GM06990 (cell line): ENCODE measurements at regions not wholly inside any gene's neighbourhood (a gene's known extent, or its start where the extent isn't known, plus 50 kb on each side); places are given as distances from the start of the nearest gene placed in this dataset.

Experiments
- DNase-seq: peaks from one replicate; pipeline ENCODE4 v3.0.0-alpha.2; 2011; ENCODE audit not compliant: insufficient read length; ENCODE audit errors: extremely low read depth
- H3K27me3 ChIP-seq: replicated peaks from 2 replicates; pipeline ENCODE4 v1.6.0; 2011; ENCODE audit warnings: low read length; ENCODE audit not compliant: control insufficient read depth, insufficient read depth
- H3K36me3 ChIP-seq: 2 replicates; pipeline ENCODE4 v1.5.1; 2011; ENCODE audit warnings: low read length; ENCODE audit not compliant: control insufficient read depth, insufficient read depth
- H3K4me3 ChIP-seq: replicated peaks from 2 replicates; pipeline ENCODE4 v1.5.1; 2011; ENCODE audit warnings: low read depth, mild to moderate bottlenecking, control low read depth, low read length
- TF ChIP-seq, protein P1 (sequence below): IDR thresholded peaks from 2 replicates; pipeline ENCODE4 v1.5.1; 2011; ENCODE audit warnings: low read length, control low read depth, mild to moderate bottlenecking, inconsistent platforms; ENCODE audit not compliant: insufficient read depth, poor library complexity, severe bottlenecking

- H3K27me3 ChIP-seq = no peaks in the 10 kb centered on the region
- no peaks in the 10 kb centered on the region for H3K36me3 ChIP-seq
- TF ChIP-seq, protein P1, sequence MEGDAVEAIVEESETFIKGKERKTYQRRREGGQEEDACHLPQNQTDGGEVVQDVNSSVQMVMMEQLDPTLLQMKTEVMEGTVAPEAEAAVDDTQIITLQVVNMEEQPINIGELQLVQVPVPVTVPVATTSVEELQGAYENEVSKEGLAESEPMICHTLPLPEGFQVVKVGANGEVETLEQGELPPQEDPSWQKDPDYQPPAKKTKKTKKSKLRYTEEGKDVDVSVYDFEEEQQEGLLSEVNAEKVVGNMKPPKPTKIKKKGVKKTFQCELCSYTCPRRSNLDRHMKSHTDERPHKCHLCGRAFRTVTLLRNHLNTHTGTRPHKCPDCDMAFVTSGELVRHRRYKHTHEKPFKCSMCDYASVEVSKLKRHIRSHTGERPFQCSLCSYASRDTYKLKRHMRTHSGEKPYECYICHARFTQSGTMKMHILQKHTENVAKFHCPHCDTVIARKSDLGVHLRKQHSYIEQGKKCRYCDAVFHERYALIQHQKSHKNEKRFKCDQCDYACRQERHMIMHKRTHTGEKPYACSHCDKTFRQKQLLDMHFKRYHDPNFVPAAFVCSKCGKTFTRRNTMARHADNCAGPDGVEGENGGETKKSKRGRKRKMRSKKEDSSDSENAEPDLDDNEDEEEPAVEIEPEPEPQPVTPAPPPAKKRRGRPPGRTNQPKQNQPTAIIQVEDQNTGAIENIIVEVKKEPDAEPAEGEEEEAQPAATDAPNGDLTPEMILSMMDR = no peak
- no peak for DNase-seq
- H3K4me3 ChIP-seq = no peak overlapping the region
Observed at GRCh38 chr3:178291574-178292370, 244.5 kb upstream of the KCNMB2 start.

DNA sequence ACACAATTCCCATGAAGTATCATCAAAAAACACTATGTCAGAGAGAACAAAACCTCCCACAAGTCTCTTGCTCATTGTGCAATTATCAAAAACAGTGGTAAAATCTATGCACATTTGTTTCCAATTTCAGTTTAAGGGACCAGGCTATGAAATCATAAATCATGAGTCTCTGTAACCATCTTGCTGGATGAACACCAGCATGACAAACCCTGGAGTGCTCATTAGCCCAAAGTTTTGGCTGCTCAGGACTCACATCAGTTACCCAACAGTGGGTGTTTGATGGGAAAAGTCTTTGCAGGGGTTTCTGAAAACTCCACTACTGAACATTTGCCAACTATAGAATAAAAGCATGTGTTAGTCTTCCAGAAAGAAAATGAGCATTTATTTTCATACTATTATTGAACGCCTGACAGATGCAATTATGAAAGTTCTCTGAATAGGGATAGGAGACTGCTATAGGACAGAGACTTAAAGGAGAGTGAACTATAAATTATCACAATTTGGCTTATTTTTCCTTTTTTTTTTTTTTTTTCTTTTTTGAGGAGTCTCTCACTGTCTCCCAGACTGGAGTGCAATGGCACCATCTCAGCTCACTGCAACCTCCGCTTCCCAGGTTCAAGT is 240.8 kb upstream of the KCNMB2 start:
- H3K27me3 ChIP-seq = no peaks in the 10 kb centered on the region
- H3K36me3 ChIP-seq = no peaks in the 10 kb centered on the region
- TF ChIP-seq, protein P1 = no peak
- no peak for DNase-seq
- H3K4me3 ChIP-seq = no peak overlapping the region

DNA sequence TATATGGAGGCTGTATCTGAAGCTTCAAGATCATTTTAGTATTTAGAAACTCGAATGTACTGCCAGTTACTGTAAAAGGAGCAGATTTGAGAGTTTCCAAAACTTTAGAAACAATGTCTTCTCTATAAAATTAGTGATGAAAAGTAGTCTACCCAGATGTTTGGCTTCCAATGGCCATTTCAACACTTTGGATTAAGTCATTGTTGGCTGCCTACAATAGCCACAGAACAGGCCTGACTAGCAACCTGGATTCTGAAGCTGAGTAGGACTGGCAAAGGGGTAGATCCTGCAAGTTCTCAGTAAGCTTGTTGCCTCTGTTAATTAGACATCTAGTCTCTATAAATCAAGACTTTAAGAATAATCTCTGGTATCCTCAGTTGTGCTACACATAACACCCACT is 239.0 kb upstream of the KCNMB2 start:
- Histone ChIP-seq H3K36me3 (no peaks in the 10 kb centered on the region), H3K4me3 (no peak overlapping the region), H3K27me3 (no peaks in the 10 kb centered on the region)
- TF ChIP-seq, protein P1 = no peak
- DNase-seq = no peak

- TF ChIP-seq, protein P1 = no peak
- H3K36me3 ChIP-seq = no peaks in the 10 kb centered on the region
- H3K4me3 ChIP-seq = no peak overlapping the region
- no peak for DNase-seq
- H3K27me3 ChIP-seq = no peaks in the 10 kb centered on the region
Observed at GRCh38 chr3:178297740-178298139, 238.5 kb upstream of the KCNMB2 start.

DNA sequence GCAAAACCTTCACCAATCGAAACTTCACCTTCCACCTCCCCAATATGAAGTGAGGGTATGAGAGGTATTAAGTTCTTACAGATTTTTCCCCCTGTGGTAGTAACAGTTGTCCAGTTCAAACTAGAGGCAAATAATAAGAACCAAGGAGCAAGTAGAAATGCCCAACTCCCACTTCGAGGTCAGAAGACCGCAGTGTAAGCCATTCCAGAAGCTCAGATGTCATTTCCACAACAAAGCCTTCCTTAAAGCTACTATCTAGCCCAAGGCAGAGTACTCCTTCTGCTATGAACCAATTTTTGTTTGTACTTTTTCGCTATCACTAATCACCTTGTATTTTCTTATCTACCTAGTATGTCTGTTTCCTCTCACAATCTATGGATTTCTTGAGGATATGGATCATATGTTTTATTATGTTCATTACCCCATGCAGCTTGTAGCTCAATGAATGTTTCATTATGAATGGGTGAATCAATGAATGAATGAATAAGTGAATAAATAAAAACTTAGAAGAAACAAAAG is 235.7 kb upstream of the KCNMB2 start:
- Histone ChIP-seq H3K27me3 (no peaks in the 10 kb centered on the region), H3K4me3 (no peak overlapping the region), H3K36me3 (no peaks in the 10 kb centered on the region)
- DNase-seq = no peak
- TF ChIP-seq, protein P1 = no peak
